Brain pericyte (primary cell): ENCODE measurements at regions not wholly inside any gene's neighbourhood (a gene's known extent, or its start where the extent isn't known, plus 50 kb on each side); places are given as distances from the start of the nearest gene placed in this dataset.
"Not testable (repeated sequence)": the region's sequence is repeated elsewhere in the genome, so short reads cannot be mapped to it uniquely, and the experiment has no call there.

Source experiments
- DNase-seq: peaks from one replicate; pipeline ENCODE4 v3.0.0-alpha.2; 2012; ENCODE audit warnings: low read depth, low spot score

GRCh38 chr6:141103246-141103645, 1029.5 kb upstream of the GJE1 start:
- no peak for DNase-seq

DNA sequence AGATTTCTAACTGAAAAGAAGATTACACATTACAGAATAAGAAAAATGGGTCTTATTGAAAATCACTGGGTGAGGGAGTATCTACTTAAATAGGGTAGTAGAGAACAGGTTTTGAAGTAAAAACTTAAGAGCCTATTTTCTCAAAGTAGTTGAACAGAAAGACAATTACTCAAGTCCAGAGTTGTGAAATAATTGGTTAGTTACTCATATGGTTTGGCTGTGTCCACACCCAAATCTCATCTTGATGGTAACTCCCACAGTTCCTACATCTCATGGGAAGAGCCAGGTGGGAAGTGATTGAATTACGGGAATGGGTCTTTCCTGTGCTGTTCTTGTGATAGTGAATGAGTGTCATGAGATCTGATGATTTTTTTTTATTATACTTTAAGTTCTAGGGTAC, 1035.3 kb upstream of the GJE1 start:
- no peak for DNase-seq

DNA sequence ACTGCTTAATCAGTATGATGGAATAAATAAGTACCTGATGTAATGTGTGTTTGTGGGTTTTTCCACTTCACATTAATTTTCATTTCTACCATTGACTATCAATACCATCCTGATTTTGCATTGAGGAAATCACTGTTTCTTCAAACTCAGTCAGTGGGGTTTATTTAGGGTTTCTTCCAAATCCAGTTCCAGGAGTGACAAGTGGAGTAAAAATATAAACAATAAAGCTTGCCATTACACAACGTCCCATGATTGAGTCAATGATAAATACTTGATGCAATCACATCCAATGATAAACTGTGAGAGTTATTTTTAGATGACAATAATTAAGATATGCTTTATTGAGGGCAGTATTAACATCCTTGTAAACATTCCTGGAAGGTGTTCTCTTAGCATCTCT, 1037.4 kb upstream of the GJE1 start:
- no peak for DNase-seq

DNA sequence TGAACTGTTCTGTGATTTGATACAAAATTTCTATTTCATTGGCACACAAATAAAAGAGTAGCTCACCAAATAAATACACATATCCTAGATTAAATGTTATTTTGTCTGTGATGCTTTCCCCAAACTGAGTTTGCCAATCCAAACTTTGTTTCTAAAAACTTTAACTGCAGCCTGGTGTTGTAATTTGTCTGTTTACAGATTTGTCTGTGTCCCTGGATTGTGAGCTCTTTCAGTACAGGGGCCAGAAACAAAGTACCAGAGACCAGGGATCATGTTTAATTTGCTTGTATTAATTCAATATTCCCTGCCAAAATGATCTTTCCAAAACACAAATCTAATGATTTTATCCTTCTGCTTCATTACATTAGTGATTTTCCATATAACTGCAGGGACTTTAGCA, 1044.6 kb upstream of the GJE1 start:
- no peak for DNase-seq

- DNase-seq: no peak
These were observed 1055.1 kb upstream of the GJE1 start for GRCh38 chr6:141077355-141078333.

- DNase-seq: no peak
These were observed 1075.0 kb upstream of the GJE1 start for GRCh38 chr6:141057761-141058160.

- DNase-seq: no peak
These were observed 1075.6 kb upstream of the GJE1 start for GRCh38 chr6:141056945-141057625.

GRCh38 chr6:141050471-141050870, 1082.3 kb upstream of the GJE1 start:
- DNase-seq: no peak

GRCh38 chr6:141048451-141048850, 1084.3 kb upstream of the GJE1 start:
- no peak for DNase-seq

DNA sequence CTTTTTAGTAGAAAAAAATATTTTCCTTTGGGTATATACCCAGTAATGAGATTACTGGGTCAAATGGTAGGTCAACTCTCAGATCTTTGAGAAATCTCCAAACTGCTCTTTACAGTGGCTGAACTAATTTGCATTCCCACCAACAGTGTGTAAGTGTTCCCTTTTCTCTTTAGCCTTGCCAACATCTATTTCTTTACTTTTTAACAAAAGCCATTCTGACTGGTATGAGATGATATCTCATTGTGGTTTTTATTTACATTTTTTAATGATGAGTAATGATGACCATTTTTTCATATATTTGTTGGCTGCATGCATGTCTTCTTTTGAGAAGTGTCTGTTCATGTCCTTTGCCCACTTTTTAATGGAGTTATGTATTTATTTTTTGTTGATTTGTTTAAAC, 1086.2 kb upstream of the GJE1 start:
- DNase-seq: not testable (repeated sequence)

DNA sequence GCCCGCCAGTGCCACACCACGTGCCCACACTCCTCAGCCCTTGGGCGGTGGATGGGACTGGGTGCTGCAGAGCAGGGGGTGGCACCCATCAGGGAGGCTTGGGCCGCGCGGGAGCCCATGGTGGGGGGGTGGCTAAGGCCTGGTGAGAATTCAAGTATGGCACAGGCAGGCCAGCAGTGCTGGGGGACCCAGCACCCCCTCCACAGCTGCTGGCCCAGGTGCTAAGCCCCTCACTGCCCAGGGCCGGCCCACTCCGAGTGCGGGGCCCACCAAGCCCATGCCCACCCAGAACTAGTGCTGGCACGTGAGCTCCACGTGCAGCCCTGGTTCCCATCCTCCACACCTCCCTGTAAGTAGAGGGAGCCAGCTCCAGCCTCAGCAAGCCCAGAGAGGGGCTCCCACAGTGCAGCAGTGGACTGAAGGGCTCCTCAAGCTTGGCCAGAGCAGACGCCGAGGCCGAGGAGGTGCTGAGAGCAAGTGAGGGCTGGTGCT, 1091.1 kb upstream of the GJE1 start:
- no peak for DNase-seq

GRCh38 chr6:141035312-141036200, 1097.2 kb upstream of the GJE1 start:
- no peak for DNase-seq

GRCh38 chr6:141033101-141033500, 1099.6 kb upstream of the GJE1 start:
- no peak for DNase-seq

DNA sequence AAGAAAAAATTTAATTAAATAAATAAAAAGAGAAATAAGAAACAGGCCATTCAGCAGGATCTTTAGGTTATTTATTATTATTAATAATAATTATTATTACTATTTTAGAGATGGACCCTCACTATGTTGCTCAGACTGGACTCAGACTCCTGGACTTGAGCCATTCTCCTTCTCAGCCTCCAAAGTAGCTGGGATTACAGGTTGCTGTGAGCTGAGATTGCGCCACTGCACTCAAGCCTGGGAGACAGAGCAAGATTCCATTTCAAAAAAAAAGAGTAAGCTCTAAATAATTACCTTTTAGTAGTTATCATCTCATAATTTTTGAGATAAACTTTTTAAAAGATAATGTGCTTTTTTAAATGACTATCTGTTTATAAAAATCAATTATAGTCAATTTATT, 1102.8 kb upstream of the GJE1 start:
- DNase-seq: no peak

- DNase-seq: no peak
These were observed 1103.9 kb upstream of the GJE1 start for GRCh38 chr6:141028791-141029280.

DNA sequence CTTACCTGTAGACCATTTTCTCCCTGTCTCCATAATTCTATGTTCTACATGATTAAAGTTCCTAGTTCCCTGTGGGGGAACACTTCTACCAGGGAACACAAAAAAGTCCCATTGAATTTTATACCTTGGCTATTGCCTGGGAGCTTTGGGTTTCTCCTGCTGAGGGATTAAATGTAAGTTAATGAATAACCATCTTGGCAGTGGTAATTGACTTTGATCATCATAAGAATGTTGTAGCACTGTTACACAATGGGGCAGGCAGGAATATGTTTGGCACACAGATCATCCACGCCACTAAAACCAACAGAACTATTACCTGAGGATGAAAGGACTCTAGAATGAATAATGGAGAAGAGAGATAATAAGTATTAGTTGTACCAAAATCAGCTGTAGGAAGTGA, 1106.2 kb upstream of the GJE1 start:
- no peak for DNase-seq

DNA sequence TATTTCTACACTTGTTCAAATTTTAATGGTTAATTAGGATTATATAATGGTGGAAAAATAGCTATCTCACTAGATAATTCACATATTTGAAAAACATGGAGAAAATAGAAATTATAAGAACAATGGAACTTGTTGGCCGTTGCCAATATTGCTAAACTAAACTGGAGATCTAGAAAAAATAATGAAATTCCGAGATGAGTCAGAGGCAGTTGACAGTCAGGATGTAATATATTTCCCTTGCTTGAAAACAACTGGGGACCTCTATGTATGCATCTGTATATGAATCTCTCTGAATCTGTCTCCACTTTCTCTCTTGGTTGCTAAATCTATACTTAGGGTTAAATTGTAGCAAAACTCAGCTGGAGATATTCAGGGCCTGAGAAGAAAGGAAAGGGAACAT, 1108.2 kb upstream of the GJE1 start:
- DNase-seq: no peak

- no peak for DNase-seq
These were observed 1114.8 kb upstream of the GJE1 start for GRCh38 chr6:141017941-141018340.

DNA sequence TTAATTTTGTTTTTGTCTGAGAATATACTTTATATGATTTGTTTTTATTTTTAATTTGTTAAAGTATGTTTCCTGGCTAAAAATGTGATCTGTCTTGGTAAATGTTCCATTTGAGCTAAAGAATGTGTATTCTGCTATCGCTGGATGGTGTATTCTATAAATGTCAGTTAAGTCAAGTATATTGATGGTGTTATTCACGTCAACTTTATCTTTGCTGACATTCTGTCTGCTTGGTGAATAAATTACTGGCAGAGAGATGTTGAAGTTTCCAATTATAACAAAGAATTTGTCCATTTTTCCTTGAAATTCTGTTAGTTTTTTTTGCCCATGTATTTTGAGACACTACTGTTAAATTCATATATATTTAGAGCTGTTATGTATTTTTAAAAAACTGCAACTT, 1131.8 kb upstream of the GJE1 start:
- DNase-seq: no peak

GRCh38 chr6:140993515-140993914, 1139.2 kb upstream of the GJE1 start:
- DNase-seq: no peak

DNA sequence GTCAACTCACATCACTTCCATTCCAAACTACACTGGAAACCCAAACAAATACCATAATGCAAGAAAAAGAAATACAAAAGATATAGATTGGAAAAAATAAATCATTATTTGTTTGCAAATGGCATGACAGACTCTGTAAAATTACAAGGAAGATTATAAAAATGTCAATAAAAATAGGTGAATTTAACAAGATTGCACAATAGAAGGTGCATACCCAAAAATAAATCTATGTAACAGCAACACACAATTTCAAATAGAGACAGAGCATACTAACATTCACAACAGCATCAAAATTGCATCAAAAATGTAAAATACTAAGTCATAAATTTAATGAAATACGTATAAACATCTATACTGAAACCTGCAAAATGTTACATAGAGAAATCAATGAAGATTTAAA, 1140.0 kb upstream of the GJE1 start:
- no peak for DNase-seq

- DNase-seq: no peak
These were observed 1143.9 kb upstream of the GJE1 start for GRCh38 chr6:140988780-140989179.
